CD4-positive, alpha-beta T cell (primary cell): ENCODE measurements at regions not wholly inside any gene's neighbourhood (a gene's known extent, or its start where the extent isn't known, plus 50 kb on each side); places are given as distances from the start of the nearest gene placed in this dataset.

Experiments used
- ATAC-seq: fragments of 200-7000 bp; cut with Tn5 transposase; one replicate; pipeline ENCODE4 v1.10.0; 2022; ENCODE audit warnings: mild to moderate bottlenecking; ENCODE audit not compliant: poor library complexity
- CTCF ChIA-PET: fragments of 350-600 bp; sonication (Branson Sonifier 250); formaldehyde crosslinking; loops from one replicate; lab custom pipeline; 2021; ENCODE audit warnings: antibody characterized with exemption, inconsistent platforms; lab: Charles Lee
- POLR2A ChIA-PET: fragments of 350-600 bp; sonication (Branson Sonifier 250); formaldehyde crosslinking; loops from one replicate; lab custom pipeline; 2021; ENCODE audit warnings: antibody characterized with exemption, inconsistent platforms; lab: Charles Lee
- DNase-seq, 14 experiments: peaks; one replicate each; pipeline ENCODE4 v3.0.0-alpha.2; 2013 to 2020; ENCODE audit warnings: mixed read lengths in 2 of 14
- H3K27ac ChIP-seq, 2 donors: one replicate each; pipeline versions ENCODE4 v1.5.1 to v1.7.0; 2013; ENCODE audit warnings: low read length in 2 of 2, low read depth in 1 of 2, mild to moderate bottlenecking in 1 of 2
- H3K27me3 ChIP-seq, 2 experiments: 1 replicate in 1 of 2; 2 replicates in 1 of 2; pipeline versions ENCODE4 v1.6.1 to v1.7.0; 2013; ENCODE audit warnings: low read length in 2 of 2, control low read depth in 1 of 2, mild to moderate bottlenecking in 1 of 2, moderate library complexity in 1 of 2; ENCODE audit not compliant: insufficient read depth in 2 of 2, control insufficient read depth in 1 of 2
- H3K36me3 ChIP-seq: one replicate; pipeline ENCODE4 v1.6.1; 2013; ENCODE audit warnings: low read length, control low read depth; ENCODE audit not compliant: insufficient read depth
- H3K4me1 ChIP-seq: one replicate; pipeline ENCODE4 v1.6.1; 2013; ENCODE audit warnings: low read length, control low read depth; ENCODE audit not compliant: insufficient read depth
- H3K4me3 ChIP-seq: one replicate; pipeline ENCODE4 v1.5.1; 2013; ENCODE audit warnings: mild to moderate bottlenecking, low read length, moderate library complexity
- H3K9me3 ChIP-seq, 2 experiments: 1 replicate in 1 of 2; 2 replicates in 1 of 2; pipeline versions ENCODE4 v1.6.1 to v1.7.0; 2013; ENCODE audit warnings: low read length in 2 of 2, mild to moderate bottlenecking in 2 of 2, control low read depth in 1 of 2, moderate library complexity in 1 of 2; ENCODE audit not compliant: control insufficient read depth in 1 of 2, insufficient read depth in 1 of 2
- H3K27ac Mint-ChIP-seq: one replicate; pipeline ENCODE4 v1.8.0; 2020; ENCODE audit warnings: mixed read lengths
- H3K27me3 Mint-ChIP-seq: one replicate; pipeline ENCODE4 v1.8.0; 2021; ENCODE audit warnings: mixed read lengths
- H3K36me3 Mint-ChIP-seq: one replicate; pipeline ENCODE4 v1.8.0; 2021; ENCODE audit warnings: low read depth, mixed read lengths
- H3K4me1 Mint-ChIP-seq: one replicate; pipeline ENCODE4 v1.8.0; 2021; ENCODE audit warnings: low read depth, mixed read lengths
- H3K4me3 Mint-ChIP-seq: one replicate; pipeline ENCODE4 v1.8.0; 2020; ENCODE audit warnings: mild to moderate bottlenecking, mixed read lengths
- H3K9me3 Mint-ChIP-seq: one replicate; pipeline ENCODE4 v1.8.0; 2020; ENCODE audit warnings: mixed read lengths
- CTCF ChIP-seq: fragments of 200-600 bp; IDR thresholded peaks from one replicate; pipeline ENCODE4 v1.8.0; 2022; ENCODE audit warnings: antibody characterized with exemption, mild to moderate bottlenecking
- intact Hi-C, 2 experiments: fragments of 100-400 bp; cut with DNase I in 1 of 2; cut with micrococcal nuclease in 1 of 2; formaldehyde crosslinking; loops; one replicate each; pipeline versions ENCODE4 v1.15.1 to v1.9.0; 2023 to 2025; cut with DNase I, micrococcal nuclease

GRCh38 chr4:64967286-64967685, 558.0 kb upstream of the TECRL start:
- no peak for DNase-seq
- Mint-ChIP-seq H3K27me3 (no peaks in the 10 kb centered on the region), H3K27ac (no peak overlapping the region), H3K4me1 (no peaks in the 10 kb centered on the region), H3K36me3 (no peaks in the 10 kb centered on the region), H3K9me3 (peaks cover 8% of the 10 kb centered on the region), H3K4me3 (no peak overlapping the region)
- Histone ChIP-seq H3K36me3 (no peaks in the 10 kb centered on the region), H3K27me3 (no peaks in the 10 kb centered on the region), H3K9me3 (peaks cover 4 to 11% of the 10 kb centered on the region in 2 experiments), H3K4me3 (no peak overlapping the region), H3K4me1 (no peaks in the 10 kb centered on the region), H3K27ac (no peak overlapping the region)
- POLR2A ChIA-PET: no interaction called here
- no peak for ATAC-seq
- TF ChIP-seq CTCF: no peak
- CTCF ChIA-PET: no interaction called here
- intact Hi-C loops: no loop called here

- Mint-ChIP-seq H3K4me3 (no peak overlapping the region), H3K27me3 (no peaks in the 10 kb centered on the region), H3K27ac (no peak overlapping the region), H3K4me1 (no peaks in the 10 kb centered on the region), H3K9me3 (peaks cover 13% of the 10 kb centered on the region), H3K36me3 (no peaks in the 10 kb centered on the region)
- ChIA-PET POLR2A (no interaction called here), CTCF (no interaction called here)
- no peak for ATAC-seq
- H3K27ac ChIP-seq: no peak overlapping the region
- DNase-seq: no peak
- no peaks in the 10 kb centered on the region for H3K4me1 ChIP-seq
- no peak for TF ChIP-seq CTCF
- no peaks in the 10 kb centered on the region for H3K36me3 ChIP-seq
- no peak overlapping the region for H3K4me3 ChIP-seq
- no peaks in the 10 kb centered on the region for H3K27me3 ChIP-seq
- intact Hi-C loops: no loop called here
- no peaks in the 10 kb centered on the region for H3K9me3 ChIP-seq
Observed at GRCh38 chr4:64960516-64960915, 551.3 kb upstream of the TECRL start.

GRCh38 chr4:64940698-64941097, 531.4 kb upstream of the TECRL start:
- Histone ChIP-seq H3K9me3 (no peaks in the 10 kb centered on the region), H3K27ac (no peak overlapping the region), H3K4me3 (no peak overlapping the region), H3K27me3 (no peaks in the 10 kb centered on the region), H3K36me3 (no peaks in the 10 kb centered on the region), H3K4me1 (no peaks in the 10 kb centered on the region)
- Mint-ChIP-seq H3K36me3 (no peaks in the 10 kb centered on the region), H3K4me3 (no peak overlapping the region), H3K4me1 (no peaks in the 10 kb centered on the region), H3K27ac (no peak overlapping the region), H3K27me3 (no peaks in the 10 kb centered on the region), H3K9me3 (peaks cover 2% of the 10 kb centered on the region)
- no peak for DNase-seq
- CTCF ChIA-PET: no interaction called here
- TF ChIP-seq CTCF: no peak
- intact Hi-C loops: no loop called here
- POLR2A ChIA-PET: no interaction called here
- ATAC-seq: no peak
